ENCODE measurements at regions not wholly inside any gene's neighbourhood (a gene's known extent, or its start where the extent isn't known, plus 50 kb on each side); places are given as distances from the start of the nearest gene placed in this dataset.

- Histone ChIP-seq H4K20me1 (ENCODE audit: insufficient read depth, low read length) (no peaks in the 10 kb centered on the region), H3K27ac (ENCODE audit: low read depth, low read length, poor library complexity, severe bottlenecking) (no peak overlapping the region), H3K9me3 (ENCODE audit: low read length) (0 out of 2 replicates have a peak, but pooled peaks cover 6% of the 10 kb centered on the region), H3K4me1 (ENCODE audit: insufficient read depth, low read length, poor library complexity, severe bottlenecking) (no peaks in the 10 kb centered on the region), H3K4me3 (ENCODE audit: low read depth, low read length, poor library complexity, severe bottlenecking) (no peak overlapping the region), H3K79me2 (ENCODE audit: insufficient read depth, low read depth, low read length) (no peaks in the 10 kb centered on the region), H3K9me2 (ENCODE audit: insufficient read depth, low read length) (no peaks in the 10 kb centered on the region), H3K4me2 (ENCODE audit: low read length) (no peak overlapping the region), H2AFZ (ENCODE audit: low read length) (no peak overlapping the region), H3K36me3 (ENCODE audit: insufficient read depth, low read length) (peaks cover 30% of the 10 kb centered on the region)
- intact Hi-C loops (cut with micrococcal nuclease; ENCODE audit: unreplicated experiment) = no loop called here
- TF ChIP-seq CTCF (conservative IDR thresholded peaks at IDR 0.05; ENCODE audit: low read length) (no peak), EZH2phosphoT487 (IDR thresholded peaks at IDR 0.05; ENCODE audit: borderline replicate concordance, low read depth, low read length) (no peak)
- ChIA-PET CTCF (ENCODE audit: unreplicated experiment) (no interaction called here), POLR2A (interaction anchor here (0.6 to 0.9 kb wide), 2 partner anchors 13 to 264 kb away, joined by 3 read pairs; no protein-coding TSS in a partner anchor)
- BruUV-seq (replicated peaks) = no TSS peak
- DNase-seq (ENCODE audit: low spot score) = no peak
Observed at GRCh38 chr14:71652368-71652767, 279.9 kb upstream of the RGS6 start.

DNA sequence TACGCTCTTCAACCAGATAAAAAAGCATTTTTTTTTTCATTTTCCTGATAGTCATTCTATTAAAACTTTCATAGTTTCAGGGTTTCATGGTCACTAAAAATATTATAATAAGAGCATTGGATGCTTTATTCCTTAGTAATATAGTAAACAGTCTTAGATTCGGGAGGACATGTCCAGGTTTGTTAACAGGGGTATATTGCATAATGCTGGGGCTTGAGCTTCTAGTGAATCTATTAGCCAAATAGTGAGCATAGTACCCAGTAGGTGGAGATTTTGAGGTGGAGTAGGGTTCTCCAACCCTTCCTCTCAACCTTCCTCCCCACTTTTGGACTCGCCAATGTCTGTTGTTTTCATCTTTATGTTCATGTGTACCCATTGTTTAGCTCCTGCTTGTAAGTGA lies 277.4 kb upstream of the RGS6 start:
- Histone ChIP-seq H3K4me3 (ENCODE audit: low read depth, low read length, poor library complexity, severe bottlenecking) (no peak overlapping the region), H3K4me2 (ENCODE audit: low read length) (no peak overlapping the region), H3K36me3 (ENCODE audit: insufficient read depth, low read length) (peaks cover 34% of the 10 kb centered on the region), H3K9me2 (ENCODE audit: insufficient read depth, low read length) (no peaks in the 10 kb centered on the region), H3K4me1 (ENCODE audit: insufficient read depth, low read length, poor library complexity, severe bottlenecking) (peaks cover 14% of the 10 kb centered on the region), H4K20me1 (ENCODE audit: insufficient read depth, low read length) (no peaks in the 10 kb centered on the region), H3K27ac (ENCODE audit: low read depth, low read length, poor library complexity, severe bottlenecking) (no peak overlapping the region), H3K9me3 (ENCODE audit: low read length) (0 out of 2 replicates have a peak, but pooled peaks cover 6% of the 10 kb centered on the region), H2AFZ (ENCODE audit: low read length) (no peak overlapping the region), H3K79me2 (ENCODE audit: insufficient read depth, low read depth, low read length) (no peaks in the 10 kb centered on the region)
- DNase-seq (ENCODE audit: low spot score) = no peak
- TF ChIP-seq EZH2phosphoT487 (IDR thresholded peaks at IDR 0.05; ENCODE audit: borderline replicate concordance, low read depth, low read length) (no peak), CTCF (conservative IDR thresholded peaks at IDR 0.05; ENCODE audit: low read length) (no peak)
- CTCF ChIA-PET (ENCODE audit: unreplicated experiment) = no interaction called here
- no TSS peak for BruUV-seq (replicated peaks)
- POLR2A ChIA-PET = interaction anchor here (0.7 kb wide), 1 partner anchor 441 kb away, joined by 3 read pairs; no protein-coding TSS in a partner anchor
- intact Hi-C loops (cut with micrococcal nuclease; ENCODE audit: unreplicated experiment) = no loop called here

GRCh38 chr14:71658261-71658860 lies 273.9 kb upstream of the RGS6 start:
- no TSS peak for BruUV-seq (replicated peaks)
- no peak overlapping the region for H2AFZ ChIP-seq (ENCODE audit: low read length)
- H3K4me2 ChIP-seq (ENCODE audit: low read length) = peak overlapping the region; percentile 32; the same call in 1 of the 2 replicates
- no peaks in the 10 kb centered on the region for H3K79me2 ChIP-seq (ENCODE audit: insufficient read depth, low read depth, low read length)
- no peaks in the 10 kb centered on the region for H3K9me2 ChIP-seq (ENCODE audit: insufficient read depth, low read length)
- no peak overlapping the region for H3K4me3 ChIP-seq (ENCODE audit: low read depth, low read length, poor library complexity, severe bottlenecking)
- H3K27ac ChIP-seq (ENCODE audit: low read depth, low read length, poor library complexity, severe bottlenecking) = no peak overlapping the region
- no peaks in the 10 kb centered on the region for H3K9me3 ChIP-seq (ENCODE audit: low read length)
- H3K36me3 ChIP-seq (ENCODE audit: insufficient read depth, low read length) = peaks cover 38% of the 10 kb centered on the region
- peak; percentile 27 for DNase-seq (ENCODE audit: low spot score)
- TF ChIP-seq CTCF (conservative IDR thresholded peaks at IDR 0.05; ENCODE audit: low read length) (no peak), EZH2phosphoT487 (IDR thresholded peaks at IDR 0.05; ENCODE audit: borderline replicate concordance, low read depth, low read length) (no peak)
- no peaks in the 10 kb centered on the region for H4K20me1 ChIP-seq (ENCODE audit: insufficient read depth, low read length)
- peaks cover 14% of the 10 kb centered on the region for H3K4me1 ChIP-seq (ENCODE audit: insufficient read depth, low read length, poor library complexity, severe bottlenecking)
- POLR2A ChIA-PET = interaction anchor here (0.5 to 1.8 kb wide), 6 partner anchors 11 to 963 kb away, joined by 3 to 10 read pairs (median 4); no protein-coding TSS in a partner anchor
- intact Hi-C loops (cut with micrococcal nuclease; ENCODE audit: unreplicated experiment) = no loop called here
- CTCF ChIA-PET (ENCODE audit: unreplicated experiment) = no interaction called here
